Islet precursor cell (in vitro differentiated cells): ENCODE measurements at regions not wholly inside any gene's neighbourhood (a gene's known extent, or its start where the extent isn't known, plus 50 kb on each side); places are given as distances from the start of the nearest gene placed in this dataset.

Experiments used
- DNase-seq: peaks from one replicate; pipeline ENCODE4 v3.0.0-alpha.2; 2018

DNA sequence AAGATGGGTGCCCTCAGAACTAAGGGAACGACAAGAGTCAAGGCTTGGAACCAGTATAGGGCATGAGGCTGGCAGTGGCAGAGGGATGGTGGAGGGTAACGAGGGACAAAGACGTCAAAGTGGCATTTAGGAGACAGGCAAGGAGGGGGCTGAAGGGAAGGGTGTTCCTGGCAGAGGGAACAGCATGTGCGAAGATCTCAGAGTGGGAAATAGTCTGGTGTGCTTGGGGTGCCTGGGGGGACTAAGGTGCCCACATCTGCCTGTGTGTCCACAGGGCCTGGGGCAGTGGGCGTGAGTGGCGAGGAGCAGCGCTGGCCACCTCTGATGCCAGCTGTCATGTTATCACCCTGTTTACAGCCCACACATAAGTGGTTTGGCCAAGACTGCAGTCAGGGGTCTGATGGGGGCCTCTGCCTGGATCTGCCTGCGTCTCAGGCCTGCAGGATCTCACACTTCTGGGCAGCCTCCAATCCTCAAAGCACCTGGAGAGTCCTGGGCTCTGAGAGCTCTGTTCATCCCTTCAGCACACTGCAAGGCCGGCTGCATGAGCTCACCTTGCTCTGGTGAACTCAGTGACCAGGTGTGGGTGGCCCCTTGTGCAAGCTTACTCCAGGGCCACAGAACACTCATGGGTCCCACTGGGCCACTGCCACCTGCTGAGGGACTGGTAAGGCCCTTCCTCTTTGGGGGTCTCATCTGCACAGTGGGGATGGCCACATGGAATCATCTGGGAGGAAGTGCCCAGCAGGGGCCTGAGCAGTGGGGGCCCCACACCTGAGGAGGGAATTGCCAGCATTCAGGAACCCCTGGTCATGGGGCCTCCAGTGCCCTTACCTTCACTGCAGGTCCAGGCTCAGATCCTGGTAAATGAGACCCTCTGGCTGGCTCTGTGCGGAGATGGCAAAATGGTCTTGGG, 89.7 kb upstream of the SHISAL1 start:
- DNase-seq: peak; percentile 35

DNA sequence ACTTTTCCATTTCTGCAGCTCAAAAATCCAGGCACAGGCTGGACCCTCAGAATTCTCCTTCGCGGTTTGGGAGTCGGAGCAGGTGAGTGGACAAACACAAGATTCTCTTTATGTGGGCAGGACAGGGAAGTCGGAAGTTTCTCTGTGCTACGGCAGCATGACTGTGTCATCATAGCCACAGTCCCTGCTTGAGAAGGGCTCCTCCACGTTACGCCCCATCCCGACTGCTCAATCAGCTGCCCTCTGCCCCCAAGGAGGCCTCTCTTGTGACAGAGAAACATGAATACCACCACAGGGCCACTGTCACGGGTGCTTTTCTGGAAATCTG, 89.0 kb upstream of the SHISAL1 start:
- peak; percentile 39 for DNase-seq

DNA sequence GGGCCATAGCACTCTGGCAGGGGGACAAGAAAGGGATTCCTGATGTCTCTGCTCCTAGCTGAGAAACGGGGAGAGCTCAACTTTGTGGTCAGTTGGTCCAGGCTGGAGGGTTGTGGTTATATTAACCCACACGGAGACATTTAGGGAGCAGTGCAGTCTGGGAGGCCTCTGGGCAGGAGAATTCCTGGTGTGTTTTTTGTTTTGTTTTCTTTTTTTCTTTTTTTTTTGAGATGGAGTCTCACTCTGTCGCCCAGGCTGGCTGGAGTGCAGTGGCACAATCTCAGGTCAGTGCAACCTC, 88.0 kb upstream of the SHISAL1 start:
- no peak for DNase-seq

DNA sequence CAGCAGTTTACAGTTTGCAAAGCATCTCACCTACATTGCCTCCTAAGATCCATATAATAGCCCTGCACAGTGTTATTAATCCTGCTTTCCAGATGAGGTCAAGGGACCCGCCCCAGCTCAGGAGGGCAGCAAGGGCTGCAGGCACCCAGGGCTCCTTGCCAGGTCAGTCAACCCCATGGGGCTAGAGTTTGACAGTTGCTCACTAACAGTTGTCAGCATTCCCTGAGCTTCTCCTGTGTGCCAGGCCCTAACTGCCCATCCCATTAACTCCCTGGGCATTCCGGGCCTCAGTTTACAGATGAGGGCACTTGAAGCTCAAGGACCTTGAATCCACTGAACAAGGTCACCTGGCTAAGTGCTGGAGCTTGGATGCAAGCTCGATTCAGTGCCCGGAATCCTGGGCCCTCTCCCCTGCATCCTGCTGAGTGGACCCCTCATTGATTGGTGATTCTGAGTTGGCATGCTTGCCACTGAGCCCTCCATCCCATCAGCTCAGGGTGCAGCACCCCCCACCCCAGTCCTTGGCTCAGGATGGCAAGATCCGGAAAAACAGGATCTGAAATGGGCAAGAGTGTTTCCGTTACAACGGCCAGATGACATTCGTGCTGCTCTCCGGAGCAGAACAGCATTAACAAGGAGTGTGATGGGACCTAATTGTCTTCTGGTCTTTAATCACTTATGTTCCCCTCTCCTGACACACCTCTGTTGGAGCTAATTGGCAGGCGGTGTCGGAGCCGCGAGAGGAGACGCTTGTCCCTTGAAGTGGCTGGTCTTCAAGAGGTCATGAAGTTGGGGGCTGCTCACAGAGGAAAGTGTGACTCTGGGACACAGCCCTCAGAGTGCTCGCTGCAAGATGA, 87.4 kb upstream of the SHISAL1 start:
- DNase-seq: peak; percentile 37

DNA sequence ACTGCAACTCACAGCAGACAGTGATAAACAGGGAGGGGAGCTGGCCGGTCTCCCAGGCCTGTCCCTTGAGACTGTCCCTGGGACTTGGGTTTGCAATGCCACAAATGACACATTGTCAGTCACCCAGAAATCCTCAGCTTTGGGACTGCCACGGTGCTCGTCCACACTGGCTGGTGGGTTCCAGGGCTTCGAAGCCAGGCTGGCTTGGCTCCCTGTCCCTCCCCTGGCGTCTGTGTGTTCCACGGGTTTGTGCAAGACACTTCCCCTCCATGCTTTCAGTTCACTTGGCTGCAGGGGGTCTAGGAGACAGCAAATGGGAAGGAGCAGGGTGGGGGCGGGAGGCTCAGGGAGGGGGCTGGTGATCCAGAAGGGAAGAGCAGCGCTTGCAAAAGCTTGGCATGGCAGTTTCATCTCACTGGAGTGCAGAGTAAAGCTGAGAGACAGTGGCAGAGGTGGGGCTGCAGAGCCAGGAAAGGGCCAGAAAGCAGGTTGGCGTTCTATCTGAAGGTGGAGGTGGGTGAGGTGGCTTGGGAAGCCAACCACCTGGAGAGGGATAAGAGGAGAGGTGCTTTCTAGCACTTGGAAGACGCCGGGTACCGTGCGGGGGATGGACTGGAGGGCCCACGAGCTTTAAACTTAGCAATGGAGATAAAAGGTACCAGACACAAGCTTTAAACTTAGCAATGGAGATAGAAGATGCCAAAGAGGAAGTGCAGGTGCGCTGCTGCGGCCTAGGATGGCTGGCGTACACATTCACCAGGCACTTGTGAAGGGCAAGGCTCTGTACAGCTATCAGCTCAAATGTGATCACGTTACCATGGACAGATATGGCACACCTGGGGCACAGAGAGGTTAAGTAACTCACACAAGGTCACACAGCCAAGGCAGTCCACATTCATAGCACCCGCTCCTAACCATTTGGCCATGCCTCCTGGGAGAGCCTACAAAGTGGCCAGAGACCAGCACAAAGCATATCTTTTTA, 86.4 kb upstream of the SHISAL1 start:
- peak; percentile 35 for DNase-seq

DNA sequence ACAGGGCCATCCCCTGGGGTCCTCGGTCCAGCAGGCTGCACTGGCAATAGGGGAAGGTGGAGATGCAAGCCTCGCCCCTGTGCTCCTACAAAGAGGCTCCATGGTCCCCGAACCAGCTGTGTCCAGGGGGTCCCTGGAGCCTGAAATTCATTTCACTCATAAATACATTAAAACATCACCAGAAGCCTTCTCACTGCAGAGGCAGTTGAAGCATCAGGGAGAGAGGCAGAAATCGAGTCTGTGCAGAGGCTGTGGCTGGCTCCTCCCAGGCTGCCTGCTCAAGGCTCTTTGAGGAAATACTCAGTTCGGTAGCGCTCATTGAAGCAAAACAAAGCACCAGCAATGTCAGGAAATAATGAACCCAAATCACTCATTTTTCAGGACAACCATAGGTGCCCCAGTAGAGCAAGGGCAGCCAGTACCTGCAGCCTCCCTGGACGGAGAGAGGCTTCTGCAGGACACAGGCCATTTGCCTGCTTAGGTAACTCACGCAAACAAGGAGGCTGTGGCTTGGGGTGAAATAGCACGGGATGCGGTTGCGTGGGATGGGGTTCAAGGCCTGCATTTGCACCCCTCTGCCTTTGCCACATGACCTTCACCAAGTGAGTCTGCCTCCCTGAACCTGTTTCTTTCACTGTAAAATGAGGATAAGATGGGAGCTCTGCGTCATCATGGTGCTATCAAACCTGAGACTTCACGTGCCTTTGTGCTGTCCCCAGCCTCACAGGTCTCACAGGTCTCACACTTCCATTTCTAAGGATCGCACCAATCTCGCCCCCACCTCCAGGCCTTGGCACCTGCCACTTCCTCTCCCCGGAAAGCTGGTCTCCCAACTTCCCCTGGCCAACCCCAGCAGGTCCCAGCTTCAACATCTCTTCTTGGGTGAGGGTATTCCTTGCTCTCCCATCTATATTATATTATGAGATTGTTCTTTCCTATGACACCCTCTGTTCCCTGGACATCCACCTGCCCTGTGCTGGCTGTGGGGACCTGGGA, 84.3 kb upstream of the SHISAL1 start:
- DNase-seq: peak; percentile 28

DNA sequence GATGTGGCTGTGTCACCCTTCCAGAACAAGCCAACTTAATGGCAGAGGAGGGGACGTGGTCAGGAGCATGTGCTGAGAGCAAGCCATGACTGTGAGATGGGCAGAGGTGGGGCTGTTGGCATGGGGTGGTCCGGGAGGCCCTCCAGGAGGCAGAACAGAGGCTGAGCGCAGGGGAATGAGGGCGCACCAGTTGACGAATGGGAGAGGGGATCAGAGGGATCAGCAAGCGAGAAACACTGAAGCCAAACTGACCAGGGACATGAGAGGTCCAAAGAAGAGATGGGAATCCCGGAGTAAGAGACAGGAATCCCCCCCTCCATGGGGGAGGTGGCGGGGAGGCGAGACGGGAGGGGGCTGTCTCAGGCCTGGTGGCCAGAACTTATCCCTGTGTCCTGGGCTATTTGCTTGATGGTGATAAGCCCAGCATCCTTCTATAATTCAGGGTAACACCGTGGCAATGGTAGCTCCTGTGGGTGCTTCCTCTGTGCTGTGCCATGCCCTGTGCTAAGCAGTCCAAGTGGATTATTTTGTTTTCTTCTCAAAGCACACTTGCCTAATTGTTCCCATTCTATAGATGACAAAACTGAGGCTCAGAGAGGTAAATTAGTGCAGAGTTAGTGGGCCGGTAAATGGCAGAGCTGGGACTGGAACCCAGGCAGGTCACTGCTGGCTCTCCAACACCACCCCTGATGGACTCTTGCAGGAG, 83.4 kb upstream of the SHISAL1 start:
- DNase-seq: peak; percentile 46

DNA sequence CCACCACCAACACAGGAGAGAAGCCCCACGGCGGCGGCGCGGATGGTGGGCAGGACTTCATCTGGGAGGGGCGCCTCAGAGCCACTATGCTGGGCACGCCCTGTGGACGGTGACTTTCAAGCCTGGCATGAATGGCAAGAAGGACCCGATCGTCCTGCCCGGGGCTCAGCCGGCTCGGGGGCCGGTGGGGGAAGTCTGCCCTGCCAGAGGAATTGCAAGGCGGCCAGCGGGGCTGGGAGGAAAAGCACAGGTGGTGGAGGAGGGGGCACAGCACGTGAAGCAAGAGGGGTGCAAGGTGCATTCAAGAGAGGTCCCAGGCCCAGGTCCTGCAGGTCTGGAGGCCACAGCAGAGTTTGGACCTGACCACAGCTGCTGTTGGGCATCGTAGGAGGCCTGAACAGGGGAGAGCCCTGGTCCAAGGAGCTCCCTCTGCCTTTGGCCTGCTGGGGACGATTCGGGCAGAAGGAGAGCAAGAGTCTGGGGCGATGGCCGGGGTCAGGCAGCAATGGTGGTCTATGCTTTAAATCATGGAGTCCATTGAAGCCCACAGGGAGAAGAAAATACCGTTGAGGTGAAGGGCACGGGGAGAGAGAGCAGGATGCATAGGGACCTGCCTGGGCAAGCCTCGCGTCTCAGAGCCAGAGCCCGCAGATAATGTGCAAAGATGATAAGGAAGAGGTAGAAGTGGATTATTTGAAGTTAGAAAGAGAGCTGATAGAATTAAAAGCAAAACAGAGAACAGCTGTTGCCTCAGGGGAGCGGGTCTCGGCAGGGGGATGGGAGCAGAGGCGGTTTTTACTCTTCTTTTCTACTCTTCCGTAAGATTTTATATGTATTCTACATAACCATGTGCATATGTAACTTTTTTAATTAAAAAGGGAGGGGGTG, 82.6 kb upstream of the SHISAL1 start:
- peak; percentile 40 for DNase-seq

DNA sequence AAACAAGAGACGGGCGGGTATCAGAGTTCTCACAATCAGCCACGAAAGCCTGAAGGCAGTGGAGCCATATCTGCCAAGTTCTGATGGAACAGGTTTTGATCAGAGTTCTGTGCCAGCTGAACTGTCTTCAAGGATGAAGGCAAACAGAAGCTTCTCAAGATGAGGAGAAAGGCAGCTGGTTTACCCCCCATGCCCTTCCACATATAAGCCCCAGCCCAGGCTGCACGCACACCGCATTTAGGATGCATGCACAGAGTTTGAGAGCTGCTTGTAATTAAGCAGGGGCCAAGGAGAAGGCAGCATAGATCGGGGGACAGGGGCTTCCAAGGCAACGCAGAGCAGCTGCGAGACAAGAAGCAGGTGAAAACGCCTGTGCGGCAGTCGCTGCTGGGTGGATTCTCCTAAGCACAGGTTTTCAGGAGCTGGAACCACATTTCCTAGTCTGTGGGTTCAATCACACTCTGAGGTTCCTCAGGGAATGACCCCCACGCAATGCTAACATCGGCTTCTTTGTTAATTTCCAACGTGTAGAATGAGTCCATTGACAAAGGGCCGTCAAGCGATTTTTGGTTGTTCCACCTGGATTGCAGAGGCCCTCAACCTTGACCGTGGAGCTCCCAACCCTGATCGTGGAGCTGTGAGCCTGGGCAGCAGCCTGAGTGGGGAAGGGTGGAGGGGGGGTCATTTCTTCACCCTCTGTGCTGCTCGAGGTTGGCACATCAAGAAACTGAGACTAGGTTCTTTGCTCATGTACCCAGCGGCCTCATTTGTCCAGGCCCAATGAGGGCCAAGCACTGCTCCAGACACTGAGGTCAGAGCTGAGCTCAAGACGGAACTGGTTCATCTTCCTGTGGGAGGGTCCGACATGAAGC, 81.7 kb upstream of the SHISAL1 start:
- peak; percentile 38 for DNase-seq

DNA sequence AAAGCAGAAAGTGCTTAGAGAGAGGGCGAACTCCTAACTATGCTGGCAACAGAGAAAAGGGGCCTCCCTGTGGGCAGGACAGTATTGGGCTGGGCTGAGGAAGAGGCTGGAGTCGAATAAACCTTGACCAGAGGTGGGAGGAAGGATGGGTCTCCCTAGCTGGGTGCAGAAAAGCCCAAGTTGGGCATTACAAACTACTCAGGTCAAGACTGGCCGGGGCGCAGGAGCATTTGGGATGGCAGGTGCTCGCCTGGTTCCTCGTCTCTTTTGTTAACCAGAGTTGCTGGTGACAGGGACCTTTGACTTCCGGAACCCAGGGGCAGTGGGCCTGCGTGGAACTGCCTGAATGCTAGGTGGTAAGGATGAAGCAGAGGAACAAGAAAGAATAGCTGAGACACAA, 80.3 kb upstream of the SHISAL1 start:
- DNase-seq: peak; percentile 31

DNA sequence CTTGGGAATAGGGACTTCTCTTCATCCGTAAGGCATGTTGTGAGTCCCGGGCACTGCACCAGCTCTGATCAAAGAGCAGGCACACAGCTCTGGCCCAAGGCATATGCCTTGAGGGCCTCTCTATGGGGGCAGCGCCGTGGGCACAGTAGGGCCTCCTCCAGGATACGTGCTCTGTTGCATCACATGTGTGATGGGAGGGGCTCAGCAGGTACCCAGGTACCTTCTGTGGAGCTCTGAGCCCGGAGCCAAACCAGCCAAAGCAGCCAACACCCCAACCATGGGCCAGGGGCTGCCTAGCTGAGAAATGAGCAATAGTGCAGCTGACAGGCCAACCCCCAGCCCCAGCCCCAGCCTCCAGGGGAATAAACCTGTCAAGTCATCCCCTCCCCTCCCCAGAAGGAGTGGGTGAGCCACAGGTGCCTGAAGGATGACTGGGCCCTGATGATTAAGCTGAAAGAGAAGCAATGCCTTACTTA, 79.7 kb upstream of the SHISAL1 start:
- peak; percentile 37 for DNase-seq

DNA sequence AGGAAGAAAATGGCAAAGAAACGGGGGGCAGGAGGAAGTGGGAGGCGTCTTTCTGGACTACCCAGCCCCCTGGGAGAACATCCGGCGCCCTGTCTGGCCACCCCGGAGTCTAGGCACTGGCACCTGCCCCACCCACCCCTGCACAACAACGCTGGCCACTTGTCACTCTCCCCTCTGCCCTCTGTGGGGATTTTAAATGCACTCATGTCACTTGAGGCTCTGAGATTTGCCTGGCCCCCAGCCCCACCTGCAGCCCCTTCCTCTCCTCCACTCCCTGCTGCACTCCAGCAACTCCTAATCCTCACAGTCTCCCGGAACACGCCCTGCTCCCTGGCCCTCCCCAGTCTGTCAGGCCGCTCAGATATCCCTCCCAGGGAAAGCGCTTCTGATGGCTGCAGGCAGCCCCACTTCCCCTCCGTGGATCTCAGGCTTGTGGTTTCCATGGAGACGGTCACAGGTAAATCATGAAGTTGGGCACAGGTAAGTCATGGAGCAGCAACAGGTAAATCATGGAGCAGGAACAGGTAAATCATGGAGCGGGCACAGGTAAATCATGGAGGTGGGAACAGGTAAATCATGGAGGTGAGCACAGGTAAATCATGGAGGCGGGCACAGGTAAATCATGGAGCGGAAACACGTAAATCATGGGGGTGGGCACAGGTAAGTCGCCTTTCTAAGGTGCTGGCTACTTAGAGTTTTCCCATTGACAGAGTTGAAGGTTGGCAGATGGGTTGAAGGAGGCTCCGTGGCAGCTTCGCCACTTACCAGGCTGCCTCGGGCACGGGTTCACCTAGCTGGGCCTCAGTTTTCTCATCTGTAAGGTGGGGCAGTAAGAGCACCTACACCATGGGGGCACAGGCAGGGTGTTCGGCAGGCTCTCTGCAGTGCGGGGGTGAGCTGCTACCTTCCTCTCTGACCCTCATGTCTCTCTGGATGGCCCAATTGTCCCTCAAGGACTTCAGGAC, 79.0 kb upstream of the SHISAL1 start:
- DNase-seq: peak; percentile 52

DNA sequence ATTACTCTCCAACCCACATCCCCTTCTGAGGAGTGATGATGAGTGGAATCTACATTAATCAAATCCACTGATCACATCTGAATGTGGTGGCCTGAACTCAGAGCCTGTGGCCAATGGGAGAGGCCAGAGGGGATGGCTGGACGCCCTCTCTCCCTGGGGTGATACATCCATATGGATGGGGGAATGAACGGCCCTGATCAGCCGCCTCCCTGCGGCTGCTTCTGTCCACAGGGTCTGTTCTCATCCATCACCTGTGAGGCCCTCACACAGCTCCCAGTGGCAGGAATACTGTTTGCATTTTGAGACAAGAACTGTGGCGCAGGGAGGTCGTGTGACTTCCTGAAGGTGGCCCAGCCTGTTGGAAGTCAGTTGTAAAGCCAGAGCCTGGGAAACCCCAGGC, 78.3 kb upstream of the SHISAL1 start:
- peak; percentile 35 for DNase-seq

DNA sequence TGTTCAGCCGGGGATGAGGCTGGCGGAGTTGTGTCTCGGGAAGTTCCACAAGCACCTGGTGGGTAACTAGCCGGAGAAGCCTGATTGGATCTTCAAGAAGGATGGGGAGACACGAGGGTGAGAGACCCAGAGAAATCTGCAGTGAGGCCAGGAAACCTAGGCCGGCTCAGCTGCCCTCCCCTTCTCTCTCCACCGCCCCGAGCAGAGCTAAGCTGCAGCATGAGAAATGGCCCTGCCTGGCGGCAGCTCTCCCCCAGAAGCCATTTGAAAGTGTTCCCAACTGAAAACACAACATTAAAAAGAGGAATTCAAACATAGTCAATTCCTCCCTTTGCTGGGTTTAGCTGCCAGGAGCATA, 77.8 kb upstream of the SHISAL1 start:
- DNase-seq: peak; percentile 37

DNA sequence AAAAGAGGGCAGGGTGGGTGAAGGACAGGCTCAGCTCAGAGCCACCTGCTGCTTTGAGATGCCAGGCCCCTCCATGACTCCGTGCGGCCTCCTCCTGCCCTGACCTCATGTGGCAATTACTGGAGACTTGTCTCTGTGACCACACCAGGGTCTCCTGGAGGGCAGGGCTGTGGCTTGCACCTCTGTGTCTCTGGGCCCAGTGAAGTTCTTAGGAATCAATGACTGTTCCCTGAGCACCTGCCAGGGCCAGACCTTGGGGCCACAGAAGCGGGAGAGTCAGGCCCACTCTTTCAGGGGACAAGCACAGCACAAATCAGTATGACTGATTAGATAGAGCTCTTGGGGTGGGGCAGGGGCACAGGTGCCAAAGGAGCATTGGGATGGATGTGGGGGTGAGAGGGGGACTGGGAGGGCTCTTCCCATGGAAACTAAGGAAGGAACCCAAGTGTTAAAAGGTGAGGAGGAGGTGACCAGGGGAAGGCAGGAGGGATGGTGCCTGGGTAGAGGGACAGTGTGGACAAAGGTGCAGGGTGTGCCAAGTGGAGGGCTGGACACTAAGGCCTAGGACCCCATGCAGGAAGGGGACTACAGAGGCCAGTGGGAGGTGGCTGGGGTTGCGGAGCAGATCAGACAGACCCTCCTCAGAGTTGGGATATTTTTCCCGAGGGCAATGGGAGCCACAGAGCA, 77.3 kb upstream of the SHISAL1 start:
- DNase-seq: no peak

DNA sequence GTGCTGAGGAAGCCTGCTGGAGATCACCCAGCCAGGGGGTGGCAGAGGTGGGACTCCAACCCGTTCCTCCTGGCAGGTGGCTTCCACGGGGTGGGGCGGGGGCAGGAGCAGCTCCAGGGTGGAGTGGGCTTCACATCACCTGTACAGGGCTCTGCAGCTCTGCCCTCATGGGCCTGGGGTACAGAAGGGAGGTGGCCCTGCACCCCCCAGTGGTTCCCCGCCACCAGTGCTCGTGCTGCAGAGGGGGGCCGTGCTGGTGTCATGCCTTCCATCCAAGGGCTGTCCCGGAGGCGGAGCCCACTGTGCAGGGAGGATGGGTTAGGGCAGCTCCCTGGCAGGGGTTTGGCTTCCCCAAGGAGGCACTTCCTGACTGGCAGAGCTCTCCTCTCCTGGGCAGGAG, 76.4 kb upstream of the SHISAL1 start:
- DNase-seq: no peak

DNA sequence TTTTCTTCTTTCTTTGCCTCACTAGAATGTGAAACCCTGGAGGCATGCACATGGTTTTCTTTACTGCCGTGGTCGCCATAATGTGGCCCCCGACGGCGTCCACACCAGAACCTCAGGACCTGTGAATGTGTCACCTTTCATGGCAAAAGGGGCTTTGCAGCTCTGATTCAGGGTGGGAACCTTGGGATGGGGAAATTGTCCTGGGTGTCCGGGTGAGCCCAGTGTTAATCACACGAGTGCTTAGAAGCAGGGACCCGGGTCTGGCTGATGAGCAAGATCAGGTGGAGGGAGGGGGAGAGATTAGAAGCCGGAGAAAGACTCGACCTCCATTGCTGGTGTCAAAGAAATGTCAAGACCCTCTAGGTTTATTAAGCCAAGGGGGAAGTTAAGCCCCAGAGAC, 74.7 kb upstream of the SHISAL1 start:
- no peak for DNase-seq
